AG04449 (cell line): ENCODE measurements at regions not wholly inside any gene's neighbourhood (a gene's known extent, or its start where the extent isn't known, plus 50 kb on each side); places are given as distances from the start of the nearest gene placed in this dataset.
"Not testable (repeated sequence)": the region's sequence is repeated elsewhere in the genome, so short reads cannot be mapped to it uniquely, and the experiment has no call there.

Experiments
- CTCF ChIA-PET: fragments of 350-600 bp; formaldehyde crosslinking; extraction: SDS; loops from one replicate; lab custom pipeline; 2021; ENCODE audit warnings: antibody characterized with exemption; lab: Yijun Ruan, JAX
- POLR2A ChIA-PET: fragments of 400-600, 350-600 bp; formaldehyde crosslinking; extraction: SDS; loops from one replicate; lab custom pipeline; 2020; ENCODE audit warnings: antibody characterized with exemption, inconsistent platforms; lab: Yijun Ruan, JAX
- DNase-seq: peaks from one replicate; pipeline ENCODE4 v3.0.0-alpha.2; 2010; ENCODE audit warnings: low read depth, low spot score
- H3K4me3 ChIP-seq: 2 replicates; pipeline ENCODE4 v1.5.1; 2011; ENCODE audit warnings: low read depth, mild to moderate bottlenecking, control low read depth, low read length
- CTCF ChIP-seq: IDR thresholded peaks from one replicate; pipeline ENCODE4 v1.5.1; 2011; ENCODE audit warnings: mild to moderate bottlenecking, moderate library complexity, low read length, control low read depth, inconsistent platforms; ENCODE audit not compliant: insufficient read depth; ENCODE audit errors: missing control alignments

GRCh38 chr3:75320369-75320768 is 343.8 kb upstream of the FRG2C start:
- ChIA-PET POLR2A (no interaction called here), CTCF (no interaction called here)
- no peak for TF ChIP-seq CTCF
- no peak for DNase-seq
- no peak overlapping the region for H3K4me3 ChIP-seq

GRCh38 chr3:75321060-75321459 is 343.1 kb upstream of the FRG2C start:
- ChIA-PET CTCF (no interaction called here), POLR2A (no interaction called here)
- H3K4me3 ChIP-seq = no peak overlapping the region
- DNase-seq = no peak
- TF ChIP-seq CTCF = no peak

GRCh38 chr3:75323936-75324335 is 340.2 kb upstream of the FRG2C start:
- POLR2A ChIA-PET, DNase-seq, CTCF ChIA-PET, H3K4me3 ChIP-seq: not testable (repeated sequence)

GRCh38 chr3:75325716-75326115 is 338.4 kb upstream of the FRG2C start:
- H3K4me3 ChIP-seq = no peak overlapping the region
- no peak for TF ChIP-seq CTCF
- CTCF ChIA-PET = interaction anchor here (1.1 kb wide), 1 partner anchor 32 kb away, joined by 3 read pairs; no protein-coding TSS in a partner anchor
- no peak for DNase-seq
- POLR2A ChIA-PET = no interaction called here

- no peak overlapping the region for H3K4me3 ChIP-seq
- no peak for TF ChIP-seq CTCF
- ChIA-PET CTCF (no interaction called here), POLR2A (no interaction called here)
- DNase-seq = no peak
Observed at GRCh38 chr3:75327453-75327852, 336.7 kb upstream of the FRG2C start.

- CTCF ChIA-PET = no interaction called here
- no peak for DNase-seq
- no peak overlapping the region for H3K4me3 ChIP-seq
- POLR2A ChIA-PET = no interaction called here
- TF ChIP-seq CTCF = no peak
Observed at GRCh38 chr3:75329476-75330097, 334.5 kb upstream of the FRG2C start.

GRCh38 chr3:75330446-75330845 is 333.7 kb upstream of the FRG2C start:
- DNase-seq, CTCF ChIA-PET, POLR2A ChIA-PET, H3K4me3 ChIP-seq: not testable (repeated sequence)

GRCh38 chr3:75332090-75332489 is 332.0 kb upstream of the FRG2C start:
- POLR2A ChIA-PET, CTCF ChIA-PET, DNase-seq, H3K4me3 ChIP-seq: not testable (repeated sequence)
